ENCODE measurements at regions not wholly inside any gene's neighbourhood (a gene's known extent, or its start where the extent isn't known, plus 50 kb on each side); places are given as distances from the start of the nearest gene placed in this dataset.

- H3K9me3 ChIP-seq (replicated peaks; ENCODE audit: control insufficient read depth, insufficient read depth, low read length), result no peaks in the 10 kb centered on the region
- DNase-seq (ENCODE audit: low read depth, low spot score) (no peak), FAIRE-seq (no peak)
- H2AFZ ChIP-seq (ENCODE audit: low read depth, low read length), result no peak overlapping the region
- H3K4me2 ChIP-seq (ENCODE audit: insufficient read depth, low read length), result no peak overlapping the region
- H3K9ac ChIP-seq (replicated peaks; ENCODE audit: extremely low read depth, insufficient read depth, low read length), result no peak overlapping the region
- no peaks in the 10 kb centered on the region for H3K27me3 ChIP-seq (ENCODE audit: control insufficient read depth in 2 of 2, insufficient read depth in 2 of 2, low read length in 2 of 2)
- no peaks in the 10 kb centered on the region for H3K79me2 ChIP-seq (ENCODE audit: control insufficient read depth, insufficient read depth, low read length)
- TF ChIP-seq FOS (IDR thresholded peaks at IDR 0.05; ENCODE audit: borderline replicate concordance, insufficient read depth, low read length), result no peak
- TF ChIP-seq CTCF (IDR thresholded peaks at IDR 0.05; ENCODE audit: extremely low read depth in 1 of 2, insufficient read depth in 1 of 2, low read depth in 1 of 2, low read length in 2 of 2), result peak; percentile 13 to 24
- BruUV-seq (replicated peaks), result no TSS peak
- H4K20me1 ChIP-seq (replicated peaks; ENCODE audit: control insufficient read depth, extremely low read depth, insufficient read depth, low read length), result no peaks in the 10 kb centered on the region
- POLR2A ChIA-PET, result no interaction called here
- intact Hi-C loops (cut with micrococcal nuclease), result loop anchor here (5.0 kb wide), 1 partner anchor 85 kb away; the partner anchor contains the start of gene PHACTR2
- no peaks in the 10 kb centered on the region for H3K9me1 ChIP-seq (replicated peaks; ENCODE audit: control insufficient read depth, extremely low read depth, insufficient read depth, low read length)
- CTCF ChIA-PET, result interaction anchor here (1.0 to 1.4 kb wide), 2 partner anchors 17 to 42 kb away, joined by 3 read pairs; no protein-coding TSS in a partner anchor
- no peaks in the 10 kb centered on the region for H3K36me3 ChIP-seq (ENCODE audit: control insufficient read depth in 2 of 2, extremely low read depth in 1 of 2, insufficient read depth in 2 of 2, low read length in 2 of 2)
- no peak overlapping the region for H3K27ac ChIP-seq (ENCODE audit: insufficient read depth, low read depth, low read length)
- H3K4me3 ChIP-seq (replicated peaks in 1 of 3; ENCODE audit: insufficient read depth in 1 of 3, low read depth in 1 of 3, low read length in 3 of 3), result no peak overlapping the region
- H3K4me1 ChIP-seq (ENCODE audit: control insufficient read depth, extremely low read depth, insufficient read depth, low read length), result no peaks in the 10 kb centered on the region
- dilution Hi-C loops (cut with MboI; ENCODE audit: extremely low pct_ligation_motif_present, low sequenced_read_pairs), result no loop called here
Observed at GRCh38 chr6:143592335-143592734, 80.8 kb upstream of the FUCA2 start.

GRCh38 chr6:143591441-143591840 is 79.9 kb upstream of the FUCA2 start:
- no peaks in the 10 kb centered on the region for H3K9me1 ChIP-seq (replicated peaks; ENCODE audit: control insufficient read depth, extremely low read depth, insufficient read depth, low read length)
- ChIA-PET POLR2A (no interaction called here), CTCF (interaction anchor here (0.8 kb wide), 1 partner anchor 12 kb away, joined by 3 read pairs; no protein-coding TSS in a partner anchor)
- no peak overlapping the region for H3K9ac ChIP-seq (replicated peaks; ENCODE audit: extremely low read depth, insufficient read depth, low read length)
- H3K27ac ChIP-seq (ENCODE audit: insufficient read depth, low read depth, low read length), result no peak overlapping the region
- DNase-seq (ENCODE audit: low read depth, low spot score), result no peak
- no peak for TF ChIP-seq POLR2A (IDR thresholded peaks at IDR 0.05; ENCODE audit: low read depth, low read length)
- H4K20me1 ChIP-seq (replicated peaks; ENCODE audit: control insufficient read depth, extremely low read depth, insufficient read depth, low read length), result no peaks in the 10 kb centered on the region
- no peaks in the 10 kb centered on the region for H3K36me3 ChIP-seq (ENCODE audit: control insufficient read depth in 2 of 2, extremely low read depth in 1 of 2, insufficient read depth in 2 of 2, low read length in 2 of 2)
- H3K4me2 ChIP-seq (ENCODE audit: insufficient read depth, low read length), result no peak overlapping the region
- no peak for FAIRE-seq
- no peaks in the 10 kb centered on the region for H3K4me1 ChIP-seq (ENCODE audit: control insufficient read depth, extremely low read depth, insufficient read depth, low read length)
- H3K79me2 ChIP-seq (ENCODE audit: control insufficient read depth, insufficient read depth, low read length), result no peaks in the 10 kb centered on the region
- H3K27me3 ChIP-seq (ENCODE audit: control insufficient read depth in 2 of 2, insufficient read depth in 2 of 2, low read length in 2 of 2), result no peaks in the 10 kb centered on the region
- intact Hi-C loops (cut with micrococcal nuclease), result loop anchor here (5.0 kb wide), 1 partner anchor 86 kb away; the partner anchor contains the start of gene PHACTR2
- H3K9me3 ChIP-seq (replicated peaks; ENCODE audit: control insufficient read depth, insufficient read depth, low read length), result no peaks in the 10 kb centered on the region
- no peak overlapping the region for H3K4me3 ChIP-seq (replicated peaks in 1 of 3; ENCODE audit: insufficient read depth in 1 of 3, low read depth in 1 of 3, low read length in 3 of 3)
- no peak overlapping the region for H2AFZ ChIP-seq (ENCODE audit: low read depth, low read length)
- dilution Hi-C loops (cut with MboI; ENCODE audit: extremely low pct_ligation_motif_present, low sequenced_read_pairs), result no loop called here
- no TSS peak for BruUV-seq (replicated peaks)

All from endothelial cell of umbilical vein (primary cell).